ENCODE measurements at regions not wholly inside any gene's neighbourhood (a gene's known extent, or its start where the extent isn't known, plus 50 kb on each side); places are given as distances from the start of the nearest gene placed in this dataset.

DNA sequence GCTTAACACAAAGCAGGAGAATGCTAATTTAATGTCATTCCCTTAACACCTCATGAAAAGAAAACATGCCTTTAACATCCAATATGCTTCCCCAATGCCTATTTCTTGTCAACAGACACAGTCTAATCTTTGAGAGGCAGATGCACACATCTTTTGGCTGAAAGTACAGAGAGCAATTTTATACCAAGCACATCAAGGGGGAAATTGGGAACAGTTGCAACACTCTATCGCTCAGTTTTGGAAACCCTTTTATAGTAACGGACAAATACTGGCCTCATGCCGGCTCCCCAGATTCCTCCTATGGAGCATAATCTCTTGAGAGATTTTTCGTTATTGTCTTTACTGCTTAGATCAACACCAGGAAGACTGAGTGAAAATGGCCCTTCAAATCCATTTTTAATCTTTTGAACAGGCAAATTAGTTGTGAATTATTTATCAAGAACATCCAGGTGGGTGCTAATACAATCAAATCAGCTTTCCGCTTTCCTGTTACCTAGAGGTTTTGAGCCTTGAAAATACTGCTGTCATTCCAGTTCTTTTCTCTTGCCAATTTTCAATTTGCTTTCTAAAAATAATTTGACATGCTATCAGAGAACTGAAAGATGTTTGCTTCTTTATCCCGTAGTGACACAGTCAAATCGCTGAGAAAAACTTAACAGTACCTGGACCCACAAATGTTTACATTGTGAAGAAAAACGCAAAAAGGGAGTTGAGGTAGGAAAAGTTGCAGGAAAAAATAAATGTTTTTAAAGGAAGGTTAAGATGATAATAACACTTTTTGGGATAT lies 60.7 kb upstream of the CAND1 start:
- Histone ChIP-seq H3K4me1 (ENCODE audit: control insufficient read depth in 1 of 2, insufficient read depth in 2 of 2, low read length in 2 of 2) (no peaks in the 10 kb centered on the region), H4K91ac (ENCODE audit: low read depth, low read length) (no peak overlapping the region), H3K79me2 (ENCODE audit: control insufficient read depth, insufficient read depth, low read length, poor library complexity) (no peaks in the 10 kb centered on the region), H2BK120ac (ENCODE audit: insufficient read depth, low read length, poor library complexity) (no peak overlapping the region), H2AK5ac (ENCODE audit: low read length) (no peak overlapping the region), H3K27ac (ENCODE audit: low read depth, low read length) (no peak overlapping the region), H3K9me3 (ENCODE audit: insufficient read depth, low read depth, low read length) (no peaks in the 10 kb centered on the region), H3K4me3 (ENCODE audit: low read depth, low read length) (no peak overlapping the region), H2BK5ac (ENCODE audit: low read depth, low read length, poor library complexity) (no peak overlapping the region), H3K36me3 (ENCODE audit: control insufficient read depth in 1 of 2, insufficient read depth in 2 of 2, low read length in 2 of 2) (no peaks in the 10 kb centered on the region), H3K4ac (ENCODE audit: low read depth, low read length) (no peak overlapping the region), H2BK12ac (ENCODE audit: low read length) (no peak overlapping the region), H3K4me2 (ENCODE audit: low read length) (no peak overlapping the region), H4K8ac (ENCODE audit: low read depth, low read length) (no peak overlapping the region), H3K27me3 (ENCODE audit: insufficient read depth, low read length) (no peaks in the 10 kb centered on the region), H3K9ac (ENCODE audit: low read length) (no peak overlapping the region), H3K23ac (ENCODE audit: low read length) (no peak overlapping the region), H3K79me1 (ENCODE audit: low read length) (no peaks in the 10 kb centered on the region), H3K18ac (ENCODE audit: low read length) (no peak overlapping the region), H3K14ac (ENCODE audit: low read length) (no peak overlapping the region), H4K12ac (ENCODE audit: low read depth, low read length) (no peak overlapping the region), H2AFZ (ENCODE audit: insufficient read depth, low read length, poor library complexity) (no peak overlapping the region)
- 100% methylated on average over 1 of the region's 8 CpGs for WGBS (ENCODE audit: extremely low coverage, insufficient coverage, insufficient read length)
- no peak for DNase-seq

DNA sequence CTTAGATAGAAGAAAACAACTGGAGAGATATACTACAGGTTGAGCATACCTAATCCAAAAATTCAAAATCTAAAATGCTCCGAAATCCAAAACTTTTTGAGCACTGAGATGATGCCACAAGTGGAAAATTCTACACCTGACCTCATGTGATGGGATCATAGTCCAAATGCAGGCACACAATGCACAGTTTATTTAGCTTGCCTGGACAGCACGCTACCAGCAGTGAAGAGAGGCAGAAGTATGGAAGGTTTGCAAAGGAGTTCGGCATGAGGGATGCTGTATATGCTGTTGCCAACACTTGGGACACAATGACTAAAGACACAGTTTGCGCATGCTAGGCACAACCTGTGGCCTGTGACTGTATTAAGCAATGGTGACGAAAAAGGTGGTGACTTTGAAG lies 58.1 kb upstream of the CAND1 start:
- no peak overlapping the region for H2BK120ac ChIP-seq (ENCODE audit: insufficient read depth, low read length, poor library complexity)
- no peaks in the 10 kb centered on the region for H3K36me3 ChIP-seq (ENCODE audit: control insufficient read depth in 1 of 2, insufficient read depth in 2 of 2, low read length in 2 of 2)
- no peaks in the 10 kb centered on the region for H3K79me2 ChIP-seq (ENCODE audit: control insufficient read depth, insufficient read depth, low read length, poor library complexity)
- H3K27me3 ChIP-seq (ENCODE audit: insufficient read depth, low read length): no peaks in the 10 kb centered on the region
- H3K4me1 ChIP-seq (ENCODE audit: control insufficient read depth in 1 of 2, insufficient read depth in 2 of 2, low read length in 2 of 2): no peaks in the 10 kb centered on the region
- no peak overlapping the region for H3K14ac ChIP-seq (ENCODE audit: low read length)
- H3K4me3 ChIP-seq (ENCODE audit: low read depth, low read length): no peak overlapping the region
- H2BK5ac ChIP-seq (ENCODE audit: low read depth, low read length, poor library complexity): no peak overlapping the region
- no peak overlapping the region for H4K91ac ChIP-seq (ENCODE audit: low read depth, low read length)
- H3K23ac ChIP-seq (ENCODE audit: low read length): no peak overlapping the region
- no peak overlapping the region for H3K4me2 ChIP-seq (ENCODE audit: low read length)
- H3K18ac ChIP-seq (ENCODE audit: low read length): no peak overlapping the region
- H2AK5ac ChIP-seq (ENCODE audit: low read length): no peak overlapping the region
- H2BK12ac ChIP-seq (ENCODE audit: low read length): no peak overlapping the region
- no peak overlapping the region for H4K12ac ChIP-seq (ENCODE audit: low read depth, low read length)
- WGBS (ENCODE audit: extremely low coverage, insufficient coverage, insufficient read length): no CpG with 5 or more reads among the region's 5 CpGs
- H2AFZ ChIP-seq (ENCODE audit: insufficient read depth, low read length, poor library complexity): no peak overlapping the region
- no peak overlapping the region for H3K9ac ChIP-seq (ENCODE audit: low read length)
- H3K9me3 ChIP-seq (ENCODE audit: insufficient read depth, low read depth, low read length): no peaks in the 10 kb centered on the region
- H3K4ac ChIP-seq (ENCODE audit: low read depth, low read length): no peak overlapping the region
- no peak overlapping the region for H3K27ac ChIP-seq (ENCODE audit: low read depth, low read length)
- H3K79me1 ChIP-seq (ENCODE audit: low read length): no peaks in the 10 kb centered on the region
- no peak overlapping the region for H4K8ac ChIP-seq (ENCODE audit: low read depth, low read length)
- no peak for DNase-seq

- Histone ChIP-seq H2AFZ (ENCODE audit: insufficient read depth, low read length, poor library complexity) (no peak overlapping the region), H3K4ac (ENCODE audit: low read depth, low read length) (no peak overlapping the region), H3K4me3 (ENCODE audit: low read depth, low read length) (no peak overlapping the region), H3K79me1 (ENCODE audit: low read length) (no peaks in the 10 kb centered on the region), H3K9me3 (ENCODE audit: insufficient read depth, low read depth, low read length) (no peaks in the 10 kb centered on the region), H3K27me3 (ENCODE audit: insufficient read depth, low read length) (no peaks in the 10 kb centered on the region), H3K36me3 (ENCODE audit: control insufficient read depth in 1 of 2, insufficient read depth in 2 of 2, low read length in 2 of 2) (no peaks in the 10 kb centered on the region), H2BK120ac (ENCODE audit: insufficient read depth, low read length, poor library complexity) (no peak overlapping the region), H3K4me1 (ENCODE audit: control insufficient read depth in 1 of 2, insufficient read depth in 2 of 2, low read length in 2 of 2) (no peaks in the 10 kb centered on the region), H3K18ac (ENCODE audit: low read length) (no peak overlapping the region), H3K9ac (ENCODE audit: low read length) (no peak overlapping the region), H4K8ac (ENCODE audit: low read depth, low read length) (no peak overlapping the region), H3K4me2 (ENCODE audit: low read length) (no peak overlapping the region), H4K91ac (ENCODE audit: low read depth, low read length) (no peak overlapping the region), H2BK12ac (ENCODE audit: low read length) (no peak overlapping the region), H3K27ac (ENCODE audit: low read depth, low read length) (no peak overlapping the region), H2BK5ac (ENCODE audit: low read depth, low read length, poor library complexity) (no peak overlapping the region), H3K14ac (ENCODE audit: low read length) (no peak overlapping the region), H3K79me2 (ENCODE audit: control insufficient read depth, insufficient read depth, low read length, poor library complexity) (no peaks in the 10 kb centered on the region), H2AK5ac (ENCODE audit: low read length) (no peak overlapping the region), H4K12ac (ENCODE audit: low read depth, low read length) (no peak overlapping the region), H3K23ac (ENCODE audit: low read length) (no peak overlapping the region)
- WGBS (ENCODE audit: extremely low coverage, insufficient coverage, insufficient read length): no CpG with 5 or more reads among the region's 2 CpGs
- DNase-seq: no peak
These were observed 57.7 kb upstream of the CAND1 start for GRCh38 chr12:67211494-67211893.

- no peak overlapping the region for H2AFZ ChIP-seq (ENCODE audit: insufficient read depth, low read length, poor library complexity)
- no peaks in the 10 kb centered on the region for H3K4me1 ChIP-seq (ENCODE audit: control insufficient read depth in 1 of 2, insufficient read depth in 2 of 2, low read length in 2 of 2)
- no peak overlapping the region for H4K8ac ChIP-seq (ENCODE audit: low read depth, low read length)
- no peaks in the 10 kb centered on the region for H3K9me3 ChIP-seq (ENCODE audit: insufficient read depth, low read depth, low read length)
- no peak overlapping the region for H3K14ac ChIP-seq (ENCODE audit: low read length)
- no peaks in the 10 kb centered on the region for H3K79me1 ChIP-seq (ENCODE audit: low read length)
- H4K12ac ChIP-seq (ENCODE audit: low read depth, low read length): no peak overlapping the region
- H3K4ac ChIP-seq (ENCODE audit: low read depth, low read length): no peak overlapping the region
- no peaks in the 10 kb centered on the region for H3K36me3 ChIP-seq (ENCODE audit: control insufficient read depth in 1 of 2, insufficient read depth in 2 of 2, low read length in 2 of 2)
- H2BK120ac ChIP-seq (ENCODE audit: insufficient read depth, low read length, poor library complexity): no peak overlapping the region
- H3K18ac ChIP-seq (ENCODE audit: low read length): no peak overlapping the region
- no CpG with 5 or more reads among the region's 6 CpGs for WGBS (ENCODE audit: extremely low coverage, insufficient coverage, insufficient read length)
- no peak overlapping the region for H3K4me3 ChIP-seq (ENCODE audit: low read depth, low read length)
- H3K79me2 ChIP-seq (ENCODE audit: control insufficient read depth, insufficient read depth, low read length, poor library complexity): no peaks in the 10 kb centered on the region
- no peaks in the 10 kb centered on the region for H3K27me3 ChIP-seq (ENCODE audit: insufficient read depth, low read length)
- H3K27ac ChIP-seq (ENCODE audit: low read depth, low read length): no peak overlapping the region
- no peak for DNase-seq
- H2BK12ac ChIP-seq (ENCODE audit: low read length): no peak overlapping the region
- H4K91ac ChIP-seq (ENCODE audit: low read depth, low read length): no peak overlapping the region
- H2AK5ac ChIP-seq (ENCODE audit: low read length): no peak overlapping the region
- no peak overlapping the region for H3K9ac ChIP-seq (ENCODE audit: low read length)
- H3K23ac ChIP-seq (ENCODE audit: low read length): no peak overlapping the region
- no peak overlapping the region for H3K4me2 ChIP-seq (ENCODE audit: low read length)
- H2BK5ac ChIP-seq (ENCODE audit: low read depth, low read length, poor library complexity): no peak overlapping the region
These were observed 51.5 kb upstream of the CAND1 start for GRCh38 chr12:67217647-67218046.
